GOT3 (cell line): ENCODE measurements at regions not wholly inside any gene's neighbourhood (a gene's known extent, or its start where the extent isn't known, plus 50 kb on each side); places are given as distances from the start of the nearest gene placed in this dataset.
"Not testable (repeated sequence)": the region's sequence is repeated elsewhere in the genome, so short reads cannot be mapped to it uniquely, and the experiment has no call there.

ENCODE experiments used
- DNase-seq: peaks from one replicate; lab custom pipeline; 2025; ENCODE audit warnings: mixed read lengths; lab: John Stamatoyannopoulos, UW

DNA sequence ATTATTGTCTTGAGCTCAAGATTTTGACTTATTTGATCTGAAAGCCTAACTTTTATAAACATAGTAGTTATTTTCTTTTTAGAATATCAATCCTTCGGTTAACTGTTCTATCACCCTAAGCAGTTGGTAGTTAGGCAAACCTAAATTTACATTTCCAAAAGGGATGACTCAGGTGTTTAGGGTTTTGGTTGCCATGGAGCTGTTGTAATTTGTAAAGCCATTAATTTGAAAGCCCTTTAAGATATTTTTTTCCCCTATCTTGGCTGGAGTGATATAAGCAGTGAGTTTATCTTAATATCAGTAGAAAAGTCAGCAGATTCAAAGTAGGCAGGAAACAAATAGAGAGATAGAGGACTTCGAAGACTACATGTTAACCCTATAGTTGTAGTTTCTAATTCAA, 1472.6 kb upstream of the CELF2 start:
- DNase-seq, result no peak

DNA sequence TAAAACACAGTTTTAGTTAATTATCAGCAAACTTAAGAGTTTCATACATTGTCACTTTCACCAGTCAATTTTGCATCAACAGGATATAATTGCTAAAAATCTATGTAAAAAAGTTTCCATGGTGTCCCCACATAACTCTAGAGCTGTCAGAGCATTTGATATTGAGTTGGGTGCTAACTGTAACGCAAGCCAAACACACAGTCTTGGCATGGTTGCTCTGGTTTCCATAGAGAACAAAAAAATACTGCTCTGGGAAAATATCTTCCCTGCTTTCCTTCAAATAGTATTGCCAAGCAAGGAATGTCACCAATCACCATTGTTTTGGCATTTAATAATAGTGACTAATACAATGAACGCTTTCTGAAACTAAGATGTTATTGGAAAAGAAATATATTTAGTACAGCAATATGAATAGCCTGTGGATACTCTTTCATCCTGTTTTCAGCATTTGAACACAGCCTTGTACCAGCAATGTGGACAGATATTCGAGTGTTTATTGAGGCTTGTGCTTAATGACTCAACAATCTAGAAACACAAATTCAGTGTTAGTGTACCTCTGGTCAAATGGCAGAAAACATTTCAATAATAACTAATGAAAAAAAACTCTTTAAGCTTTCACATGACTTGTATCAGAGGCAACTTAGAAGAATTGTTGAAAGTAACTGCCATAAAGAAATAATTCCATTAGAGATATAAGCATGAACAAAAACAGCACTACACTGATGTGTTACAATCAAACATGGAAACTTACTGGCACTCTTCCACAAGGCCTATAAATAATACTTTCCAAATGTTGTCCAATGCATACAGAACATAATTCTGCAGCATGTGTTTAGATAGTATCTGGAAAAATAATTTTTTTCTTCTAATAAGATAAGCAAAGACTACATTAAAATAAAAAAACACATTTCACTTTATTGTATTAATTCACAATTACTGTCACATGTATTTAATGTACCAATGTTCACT, 1469.5 kb upstream of the CELF2 start:
- no peak for DNase-seq

DNA sequence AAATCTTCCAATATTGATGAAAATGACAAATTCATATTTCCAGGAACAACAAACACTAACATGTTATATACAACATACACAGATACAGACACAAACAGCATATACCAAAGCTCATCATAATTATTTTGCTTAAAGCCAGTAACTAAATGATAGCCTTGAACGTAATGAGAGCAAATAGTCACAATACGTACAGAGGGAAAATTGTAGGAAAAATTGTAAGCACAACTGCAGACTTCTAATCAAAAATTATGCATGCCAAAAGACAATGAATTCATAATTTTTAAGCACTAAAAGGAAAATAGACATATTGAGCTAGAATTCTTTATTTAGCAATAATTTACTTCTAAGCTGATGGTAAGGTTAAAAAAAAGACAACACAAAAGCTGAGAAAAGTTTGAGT, 1466.9 kb upstream of the CELF2 start:
- DNase-seq, result no peak

DNA sequence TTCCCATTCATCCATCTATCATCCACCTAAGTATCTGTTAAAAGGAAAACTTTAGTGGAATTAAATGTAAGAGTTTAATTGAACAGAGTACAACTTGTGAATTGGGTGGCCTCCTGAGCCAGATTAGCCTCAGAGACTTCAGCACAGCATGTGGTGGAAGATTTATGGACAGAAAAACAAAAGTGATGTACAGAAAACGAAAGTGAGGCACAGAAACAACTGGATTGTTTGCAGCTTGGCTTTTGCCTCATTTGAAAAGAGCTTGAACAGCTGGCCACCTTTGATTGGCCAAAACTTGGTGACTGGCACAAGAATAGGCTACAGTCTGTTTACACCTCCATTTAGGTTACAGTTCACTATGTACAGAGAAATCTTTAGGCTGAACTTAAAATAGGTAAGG, 1463.4 kb upstream of the CELF2 start:
- no peak for DNase-seq

DNA sequence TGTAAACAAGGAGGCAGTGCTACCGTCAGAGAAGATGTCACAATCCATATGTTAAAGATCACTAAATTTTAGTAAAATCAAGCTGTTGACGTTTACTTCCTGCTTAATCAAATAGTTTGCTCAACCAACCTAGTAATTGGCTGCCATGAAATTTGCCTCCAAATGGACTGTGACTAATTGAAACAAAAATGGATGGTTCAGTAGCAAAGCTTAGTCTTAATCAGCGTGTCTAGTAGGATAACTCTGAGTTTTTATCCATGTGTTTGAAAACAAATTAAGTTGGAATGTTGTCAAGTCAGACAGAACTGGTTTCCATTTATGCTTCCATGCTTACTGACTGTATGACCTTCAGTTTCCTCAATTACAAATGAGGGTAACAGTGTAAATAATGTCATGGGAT, 1456.7 kb upstream of the CELF2 start:
- no peak for DNase-seq

DNA sequence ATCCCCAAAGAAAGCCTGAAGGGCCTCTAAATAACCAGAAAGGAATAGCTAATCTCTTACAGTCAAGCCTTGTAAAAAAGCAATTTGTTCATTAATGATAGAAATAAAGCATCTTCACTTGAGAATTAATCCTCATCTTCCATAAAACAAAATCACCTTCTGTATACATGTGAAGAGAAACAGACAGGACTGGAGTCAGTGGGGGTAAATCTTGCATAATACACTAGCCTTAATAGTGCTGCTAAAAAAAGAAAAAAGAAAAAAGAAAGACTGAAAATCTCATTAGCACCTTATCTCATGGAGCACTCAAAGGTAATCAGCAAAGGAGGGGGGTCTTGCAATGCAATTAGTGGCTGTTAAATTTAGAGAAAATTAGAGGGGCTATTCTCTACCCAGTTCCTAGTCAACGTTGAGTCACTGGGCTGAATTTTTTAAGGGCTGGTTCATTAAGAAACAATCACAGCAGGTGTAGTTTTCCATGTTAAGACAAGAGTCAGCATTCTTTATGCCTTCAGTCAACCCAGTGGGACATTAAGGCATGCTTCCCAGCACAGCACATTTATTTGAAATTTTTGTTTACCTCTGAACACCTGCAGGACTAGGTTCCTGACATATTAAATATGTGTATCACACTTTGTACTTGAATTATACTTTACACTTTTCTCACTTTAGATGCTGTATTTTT, 1455.7 kb upstream of the CELF2 start:
- DNase-seq, result no peak

DNA sequence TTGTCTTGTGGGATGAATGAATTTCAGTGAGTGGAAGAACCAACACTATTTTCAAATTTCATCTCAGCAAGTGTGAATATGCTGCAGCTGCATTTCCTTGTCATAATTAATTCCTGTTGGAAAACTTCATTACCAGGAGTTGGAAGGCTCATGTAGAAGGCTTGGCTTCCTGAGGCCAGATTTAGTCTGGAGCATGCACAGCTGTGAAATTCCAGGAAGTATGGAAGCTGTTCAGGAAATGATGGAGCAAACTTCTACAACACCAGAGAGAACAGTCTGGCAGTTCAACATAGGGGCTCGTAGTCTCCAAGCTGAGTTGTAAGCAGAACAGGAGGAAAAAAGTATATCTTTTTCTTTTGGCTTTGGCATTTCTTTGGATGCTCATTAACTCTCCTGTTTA, 1439.9 kb upstream of the CELF2 start:
- DNase-seq, result no peak

DNA sequence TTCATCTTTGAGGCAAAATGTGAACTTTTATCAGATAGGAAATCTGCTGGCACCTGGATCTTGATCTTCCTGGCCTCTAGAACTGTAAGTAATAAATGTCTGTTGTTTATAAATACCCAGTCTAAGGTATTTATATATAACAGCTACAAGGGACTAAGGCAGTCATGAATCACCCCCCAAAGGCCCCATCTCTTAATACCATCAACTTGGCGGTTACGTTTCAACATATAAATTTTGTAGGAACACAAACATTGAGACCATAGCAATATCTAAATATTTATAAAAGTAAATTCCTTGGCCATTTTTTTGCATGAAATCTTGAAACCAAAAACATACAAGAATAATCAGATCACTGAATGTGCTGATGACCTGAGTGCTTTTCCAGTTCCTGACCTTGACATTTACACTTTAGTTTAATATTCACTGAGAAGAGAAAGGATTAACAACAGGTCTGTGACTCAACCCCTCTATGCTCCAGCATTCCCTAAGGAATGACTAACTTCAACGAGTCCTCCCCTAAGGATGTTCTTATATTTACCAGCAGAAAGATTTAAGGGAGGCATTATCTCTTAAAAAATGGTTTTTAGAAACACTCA, 1438.5 kb upstream of the CELF2 start:
- DNase-seq, result no peak

DNA sequence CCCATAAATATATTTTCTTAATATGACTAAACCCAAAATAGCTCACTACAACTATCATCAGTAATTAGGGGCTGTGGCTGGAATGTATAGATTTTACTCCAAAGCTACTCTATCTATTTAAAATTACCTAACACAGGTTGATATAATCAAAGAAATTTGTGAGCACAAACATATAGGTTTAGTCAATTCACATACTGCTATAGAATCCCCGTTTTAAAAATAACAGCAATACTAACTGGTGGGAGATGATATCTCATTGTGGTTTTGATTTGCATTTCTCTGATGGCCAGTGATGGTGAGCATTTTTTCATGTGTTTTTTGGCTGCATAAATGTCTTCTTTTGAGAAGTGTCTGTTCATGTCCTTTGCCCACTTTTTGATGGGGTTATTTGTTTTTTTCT, 1434.9 kb upstream of the CELF2 start:
- DNase-seq, result not testable (repeated sequence)

DNA sequence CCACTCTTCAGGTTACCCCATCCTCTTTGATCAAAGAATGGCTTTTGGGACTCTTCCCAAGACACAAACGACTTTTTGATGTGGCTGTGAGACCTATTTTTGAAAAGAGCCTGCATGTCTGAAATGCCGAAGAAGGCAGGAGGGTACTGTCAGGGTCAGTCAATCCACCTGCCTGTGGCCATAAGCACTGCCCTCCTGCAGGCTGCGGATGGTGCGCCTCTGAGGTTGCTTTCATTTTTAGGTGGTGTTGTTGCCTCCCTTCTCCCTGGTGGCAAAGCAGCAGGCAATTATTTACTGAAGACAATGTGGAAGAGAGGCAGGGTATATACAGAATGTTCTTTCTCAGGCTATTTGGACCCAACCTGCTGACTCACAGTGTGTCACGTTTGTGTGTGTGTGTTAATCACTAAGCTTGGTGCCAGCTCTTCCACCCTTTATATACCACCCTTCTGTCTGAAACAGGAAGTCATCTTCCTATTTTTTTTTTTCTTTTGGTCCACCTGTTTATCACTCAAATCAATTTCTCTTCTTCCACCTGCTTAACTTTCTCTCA, 1421.2 kb upstream of the CELF2 start:
- no peak for DNase-seq

DNA sequence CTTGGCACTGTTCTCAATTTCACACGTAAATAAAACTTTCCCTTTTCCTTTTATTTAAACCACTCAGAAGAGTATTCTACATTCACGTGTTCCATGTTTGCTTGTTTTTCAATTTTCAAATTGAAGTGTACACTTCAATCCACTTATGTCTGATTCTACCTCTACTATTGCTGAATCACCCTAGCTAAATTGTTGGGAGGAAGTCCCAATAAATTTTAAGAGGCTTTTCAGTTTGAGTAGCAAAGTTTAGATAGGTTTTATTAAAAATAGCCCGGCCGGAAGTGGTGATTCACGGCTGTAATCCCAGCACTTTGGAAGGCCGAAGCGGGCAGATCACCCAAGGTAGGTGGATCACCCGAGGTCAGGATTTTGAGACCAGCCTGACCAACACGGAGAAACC, 1414.7 kb upstream of the CELF2 start:
- no peak for DNase-seq

DNA sequence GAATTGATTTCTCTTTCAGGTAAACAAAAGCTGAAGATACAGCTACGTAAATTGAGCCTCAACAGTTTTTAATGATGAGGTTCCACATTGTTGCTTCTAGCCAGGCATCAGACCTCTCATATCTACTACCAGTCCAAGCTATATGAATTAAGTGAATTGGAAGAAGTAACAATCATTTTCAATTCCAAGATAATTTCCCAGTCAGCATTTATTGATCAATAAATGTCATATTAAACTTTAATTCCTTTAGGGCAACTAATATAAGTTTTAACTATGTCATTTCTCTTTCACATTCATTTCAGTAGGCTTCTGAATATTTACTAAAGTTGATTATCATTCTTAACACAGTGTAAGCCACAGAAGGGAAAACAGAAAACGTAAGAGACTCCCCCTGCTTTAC, 1413.7 kb upstream of the CELF2 start:
- DNase-seq, result no peak

DNA sequence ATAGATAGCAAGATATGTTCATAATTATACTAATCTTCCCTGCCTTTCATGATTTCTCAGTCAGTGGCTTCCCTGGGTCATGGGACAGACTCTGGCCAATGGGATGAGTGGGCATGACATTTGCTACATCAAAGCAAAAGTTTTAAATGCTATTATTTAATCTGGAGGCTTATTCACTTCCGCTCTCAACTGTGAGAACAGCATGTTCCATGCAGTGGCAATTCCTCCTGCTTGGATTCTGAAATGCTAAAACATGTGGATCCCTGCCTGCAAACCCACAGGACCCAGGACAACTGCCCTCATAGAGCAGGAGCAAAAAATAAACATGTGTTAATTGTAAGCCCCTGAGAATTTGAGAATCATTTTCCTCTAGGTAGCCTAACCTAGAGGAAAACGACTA, 1412.4 kb upstream of the CELF2 start:
- DNase-seq, result no peak

DNA sequence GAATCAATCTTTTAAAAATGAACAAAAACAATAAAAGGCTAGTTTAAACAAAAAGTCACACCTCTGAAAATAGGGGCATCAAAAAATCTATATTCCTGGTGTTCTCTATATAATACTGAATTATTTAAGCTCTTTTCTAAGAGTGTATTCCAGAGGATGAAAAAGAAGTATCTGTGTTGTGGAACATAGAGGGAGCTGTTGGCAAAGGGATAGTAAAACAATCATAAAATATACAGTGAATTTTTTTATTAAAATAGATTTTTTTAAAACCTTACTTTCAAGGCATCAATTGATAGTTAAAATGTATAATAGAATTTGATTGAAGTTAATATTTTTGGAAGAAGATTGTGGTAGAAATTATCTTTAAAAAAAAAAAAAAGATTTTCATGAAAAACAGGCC, 1409.1 kb upstream of the CELF2 start:
- DNase-seq, result no peak

DNA sequence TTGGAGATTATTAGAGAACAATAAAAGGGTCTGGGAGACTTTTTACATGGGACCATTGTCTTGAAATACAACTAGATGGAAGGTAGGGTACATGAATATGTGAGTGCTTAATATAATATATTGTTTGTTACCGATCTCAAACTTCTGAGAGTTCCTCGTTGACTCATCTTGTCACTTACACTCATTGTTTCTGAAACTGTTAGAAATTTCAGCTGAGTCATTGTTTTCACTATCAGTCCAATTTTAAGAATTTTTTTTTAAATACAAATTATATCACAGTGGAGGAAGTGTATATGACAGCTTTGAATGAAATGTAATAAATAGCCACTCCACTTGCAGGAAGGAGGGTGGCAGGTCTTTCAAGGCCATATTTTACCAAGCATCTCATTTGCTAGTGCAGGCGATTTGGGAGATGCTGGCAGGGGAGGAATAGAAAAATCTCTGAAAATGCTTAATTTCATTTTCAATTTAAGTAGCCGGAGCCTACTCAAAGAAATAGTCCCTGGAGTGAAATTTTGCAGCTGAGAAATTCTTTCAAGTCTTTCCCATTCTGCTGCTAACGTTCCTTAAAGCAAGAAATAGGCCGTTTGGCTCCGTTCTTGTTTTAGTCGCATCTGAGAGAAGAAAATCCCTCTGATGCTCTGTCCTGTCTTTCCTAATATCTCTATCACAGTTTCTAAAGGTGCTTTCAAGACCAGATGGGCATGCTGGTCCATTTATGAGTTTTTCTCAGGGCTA, 1404.2 kb upstream of the CELF2 start:
- no peak for DNase-seq

DNA sequence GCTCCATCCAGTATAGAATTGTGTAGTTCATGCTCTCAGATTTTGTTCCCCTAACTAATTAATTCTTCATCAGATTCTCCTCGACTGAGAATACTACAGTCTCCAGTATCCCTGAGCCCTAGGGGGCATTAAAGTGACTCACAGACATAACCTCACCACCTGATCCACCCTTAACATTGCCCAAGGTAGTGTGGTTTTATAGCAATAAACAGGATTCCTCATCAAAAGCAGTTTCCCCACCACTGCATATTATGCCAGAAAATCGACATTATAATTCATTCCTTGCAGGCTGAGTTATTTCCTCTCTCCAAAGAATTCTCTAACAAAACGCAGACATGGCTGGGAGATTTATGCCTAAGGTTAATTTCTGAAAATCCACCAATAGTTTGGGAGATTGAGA, 1402.5 kb upstream of the CELF2 start:
- no peak for DNase-seq

DNA sequence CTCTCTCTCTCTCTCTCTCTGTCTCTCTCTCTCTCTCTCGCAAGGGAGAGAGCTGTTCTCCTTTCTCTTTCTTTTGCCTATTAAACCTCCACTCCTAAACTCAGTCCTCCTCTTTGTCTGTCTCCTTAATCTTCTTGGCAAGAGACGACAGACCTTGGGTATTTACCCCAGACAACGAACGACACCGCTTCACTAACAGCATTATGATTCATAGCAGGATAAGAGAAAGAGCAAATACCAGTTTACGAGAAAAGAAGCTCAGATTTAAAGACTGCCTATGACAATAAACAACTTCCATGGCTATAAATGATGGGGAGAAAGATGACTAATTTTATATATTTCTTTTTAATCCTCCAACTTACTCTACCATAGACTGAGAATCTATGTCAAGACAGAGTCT, 1396.5 kb upstream of the CELF2 start:
- DNase-seq, result no peak

DNA sequence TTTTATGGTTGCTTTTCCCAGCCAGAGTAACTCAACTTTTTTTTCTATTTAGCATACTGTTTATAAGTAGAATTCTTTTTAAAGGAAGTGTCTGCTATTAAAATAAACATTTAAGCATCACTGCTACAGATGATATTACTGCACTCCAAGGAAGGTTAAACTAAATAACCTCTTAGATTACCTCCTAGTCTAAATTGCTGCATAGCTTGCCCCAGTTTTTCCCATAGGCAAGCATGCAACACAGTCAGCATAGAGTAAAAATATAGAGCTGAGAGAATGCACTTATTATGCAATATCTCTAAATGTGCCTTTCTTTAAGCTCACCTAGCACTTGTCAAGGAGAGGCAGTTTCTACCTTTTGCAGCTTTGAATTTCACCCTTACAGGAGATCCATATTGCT, 1392.4 kb upstream of the CELF2 start:
- DNase-seq, result no peak

DNA sequence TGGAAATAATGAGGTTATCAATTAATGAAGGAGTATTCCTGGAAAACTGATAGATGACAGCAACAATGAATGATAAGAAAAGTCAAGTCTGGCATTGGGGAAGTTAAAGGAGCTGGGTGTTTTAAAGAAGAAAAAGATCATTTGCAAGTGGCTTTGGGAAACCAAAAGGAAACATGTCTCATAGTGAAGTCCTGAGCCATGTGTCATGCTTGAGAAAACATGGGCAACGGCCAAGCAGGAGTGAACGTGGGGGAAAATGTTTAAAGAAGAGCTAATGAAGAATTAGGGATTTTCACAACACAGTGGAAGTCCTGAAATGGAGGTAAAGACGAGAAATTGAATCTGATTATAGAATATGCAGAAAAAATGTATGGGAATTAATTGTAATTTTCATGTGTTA, 1383.2 kb upstream of the CELF2 start:
- DNase-seq, result no peak

DNA sequence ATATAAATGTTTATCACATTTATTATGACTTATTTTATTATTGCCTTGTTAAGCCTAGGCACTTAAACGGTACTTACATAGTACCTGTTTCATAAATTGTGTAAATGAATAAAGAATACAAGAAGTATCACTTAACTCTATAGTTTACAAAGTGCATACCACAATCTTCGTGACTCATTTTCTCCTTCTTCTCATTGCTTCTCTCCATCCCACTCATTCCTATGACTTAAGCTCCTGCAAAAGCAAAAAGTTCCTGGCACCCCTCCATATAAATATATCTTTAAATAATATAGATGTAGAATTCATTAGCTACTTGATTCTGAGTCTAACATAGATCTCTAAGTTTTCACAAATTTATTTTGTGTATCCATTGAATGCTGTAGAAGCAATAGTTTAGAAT, 1382.0 kb upstream of the CELF2 start:
- DNase-seq, result no peak

DNA sequence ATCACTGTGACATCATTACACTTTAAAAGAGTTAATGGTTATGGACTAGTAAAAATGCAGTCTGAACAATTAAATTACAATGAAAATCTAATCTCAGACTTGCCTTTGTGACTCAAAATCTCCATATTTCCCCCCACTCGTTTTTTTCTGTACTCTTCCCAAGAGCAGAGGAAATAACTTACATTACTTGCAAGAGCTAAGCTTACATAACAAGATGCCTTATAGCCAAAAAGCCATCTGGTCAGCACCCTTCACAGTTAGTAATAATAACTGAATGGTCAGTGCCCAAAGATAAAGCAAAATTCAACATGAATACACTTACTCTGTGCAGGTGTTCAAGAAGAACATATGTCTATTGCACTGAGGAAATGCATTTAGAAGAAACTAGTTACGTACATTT, 1381.5 kb upstream of the CELF2 start:
- DNase-seq, result no peak

DNA sequence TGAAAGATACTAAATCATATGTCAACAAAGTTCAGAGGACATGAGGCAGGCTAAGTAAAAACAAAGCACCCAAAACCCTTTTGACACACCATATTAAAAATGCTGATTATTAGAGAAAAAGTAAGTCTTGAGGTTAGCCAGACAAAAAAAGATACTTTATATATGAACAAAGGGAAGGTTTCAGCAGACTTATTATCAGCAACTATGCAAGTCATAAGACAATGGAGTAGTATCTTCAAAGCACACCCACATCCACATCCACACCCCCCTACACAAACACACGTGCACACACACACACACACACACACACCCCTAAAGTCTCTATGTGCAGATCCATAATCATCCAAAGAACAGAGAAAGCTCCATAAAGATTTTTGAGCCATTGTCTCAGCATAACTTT, 1373.9 kb upstream of the CELF2 start:
- no peak for DNase-seq
